HepG2 (cell line): ENCODE measurements at regions not wholly inside any gene's neighbourhood (a gene's known extent, or its start where the extent isn't known, plus 50 kb on each side); places are given as distances from the start of the nearest gene placed in this dataset.

Experiments
- AGO1 ChIP-seq: fragments of 200-400 bp; formaldehyde crosslinking; IDR thresholded peaks from 2 replicates; pipeline ENCODE4 v1.6.1; 2017; ENCODE audit warnings: mild to moderate bottlenecking, low read depth, low read length, moderate library complexity; ENCODE audit not compliant: poor library complexity, severe bottlenecking
- BCLAF1 ChIP-seq: fragments of 450-650 bp; IDR thresholded peaks from 2 replicates; pipeline ENCODE4 v1.6.1; 2017; ENCODE audit warnings: mild to moderate bottlenecking
- ELF4 ChIP-seq: sonication (generic); formaldehyde crosslinking; IDR thresholded peaks from 2 replicates; pipeline ENCODE4 v1.5.0; 2020; ENCODE audit warnings: missing genetic modification reagents, mild to moderate bottlenecking, moderate library complexity, borderline replicate concordance
- GPN1 ChIP-seq: sonication (generic); formaldehyde crosslinking; IDR thresholded peaks from 2 replicates; pipeline ENCODE4 v1.5.1; 2020; ENCODE audit warnings: missing genetic modification reagents, borderline replicate concordance
- HCFC1 ChIP-seq: fragments of 150-350 bp; IDR thresholded peaks from 2 replicates; pipeline ENCODE4 v1.6.1; 2014; ENCODE audit warnings: low read depth, low read length
- MATR3 ChIP-seq: sonication (generic); formaldehyde crosslinking; IDR thresholded peaks from 2 replicates; pipeline ENCODE4 v1.4.0; 2020; ENCODE audit warnings: missing genetic modification reagents
- MTF2 ChIP-seq: sonication (generic); formaldehyde crosslinking; IDR thresholded peaks from 2 replicates; pipeline ENCODE4 v1.5.0; 2020; ENCODE audit warnings: missing genetic modification reagents, borderline replicate concordance
- NKX3-1 ChIP-seq: sonication (generic); formaldehyde crosslinking; IDR thresholded peaks from 2 replicates; pipeline ENCODE4 v1.5.0; 2020; ENCODE audit warnings: missing genetic modification reagents
- PBX3 ChIP-seq: sonication (generic); formaldehyde crosslinking; IDR thresholded peaks from 2 replicates; pipeline ENCODE4 v1.8.1; 2023; ENCODE audit warnings: missing genetic modification reagents, inconsistent platforms, borderline replicate concordance
- PHF21A ChIP-seq: sonication (generic); formaldehyde crosslinking; IDR thresholded peaks from 2 replicates; pipeline ENCODE4 v1.5.0; 2020; ENCODE audit warnings: mild to moderate bottlenecking, missing genetic modification reagents
- SMAD9 ChIP-seq: sonication (generic); formaldehyde crosslinking; IDR thresholded peaks from 2 replicates; pipeline ENCODE4 v1.5.1; 2020; ENCODE audit warnings: mild to moderate bottlenecking, missing genetic modification reagents
- SRF ChIP-seq: IDR thresholded peaks from 2 replicates; pipeline ENCODE4 v1.6.1; 2011; ENCODE audit warnings: mild to moderate bottlenecking, low read depth, low read length, moderate library complexity
- U2AF1 ChIP-seq: fragments of 200-400 bp; formaldehyde crosslinking; optimal IDR thresholded peaks from 2 replicates; pipeline ENCODE3; 2017; ENCODE audit warnings: mild to moderate bottlenecking, low read depth, low read length
- ZNF407 ChIP-seq: sonication (generic); formaldehyde crosslinking; IDR thresholded peaks from one replicate; pipeline ENCODE4 v1.5.1; 2020; ENCODE audit warnings: mild to moderate bottlenecking, missing genetic modification reagents; ENCODE audit errors: not compliant biosample characterization
- ZNF670 ChIP-seq: sonication (generic); formaldehyde crosslinking; IDR thresholded peaks from 2 replicates; pipeline ENCODE4 v1.8.0; 2022; ENCODE audit warnings: mild to moderate bottlenecking, missing genetic modification reagents, borderline replicate concordance
- ZNF784 ChIP-seq: sonication (generic); formaldehyde crosslinking; IDR thresholded peaks from 2 replicates; pipeline ENCODE4 v1.5.1; 2020; ENCODE audit warnings: missing genetic modification reagents, mild to moderate bottlenecking, borderline replicate concordance

GRCh38 chr6:137724018-137724403 lies 143.0 kb upstream of the TNFAIP3 start (continued):
- TF ChIP-seq HCFC1 (no peak), AGO1 (no peak), NKX3-1 (CRISPR knock-in tag) (peak; percentile 36; the same call in 1 of the 2 replicates), PBX3 (CRISPR knock-in tag) (no peak), GPN1 (CRISPR knock-in tag) (no peak), U2AF1 (no peak), MATR3 (CRISPR knock-in tag) (no peak), SMAD9 (CRISPR knock-in tag) (no peak), ZNF407 (CRISPR knock-in tag) (no peak), ELF4 (CRISPR knock-in tag) (no peak), ZNF784 (no peak; the same call in 1 of the 2 replicates), SRF (no peak), PHF21A (0 out of 2 replicates have a peak, but pooled peaks have one; percentile 30), MTF2 (CRISPR knock-in tag) (no peak; the same call in 1 of the 2 replicates), BCLAF1 (no peak), ZNF670 (CRISPR knock-in tag) (no peak)
